Bronchial epithelial cell (primary cell): ENCODE measurements at regions not wholly inside any gene's neighbourhood (a gene's known extent, or its start where the extent isn't known, plus 50 kb on each side); places are given as distances from the start of the nearest gene placed in this dataset.

Experiments used
- DNase-seq: peaks from one replicate; pipeline ENCODE4 v3.0.0-alpha.2; 2010; ENCODE audit warnings: low read depth
- FAIRE-seq: peaks from 2 replicates; lab custom pipeline; 2011; peaks lifted over from hg19 to GRCh38; lab: Jason Lieb, UNC
- H3K27me3 ChIP-seq: 2 replicates; pipeline ENCODE4 v1.5.1; 2011; ENCODE audit warnings: low read length; ENCODE audit not compliant: control insufficient read depth, insufficient read depth
- H3K36me3 ChIP-seq: 2 replicates; pipeline ENCODE4 v1.5.1; 2011; ENCODE audit warnings: low read length; ENCODE audit not compliant: control insufficient read depth, insufficient read depth
- H3K4me3 ChIP-seq: 2 replicates; pipeline ENCODE4 v1.5.1; 2011; ENCODE audit warnings: mild to moderate bottlenecking, low read depth, low read length, control low read depth
- CTCF ChIP-seq: IDR thresholded peaks from 2 replicates; pipeline ENCODE4 v1.5.1; 2011; ENCODE audit warnings: mild to moderate bottlenecking, moderate library complexity, low read length, control low read depth, inconsistent platforms; ENCODE audit not compliant: insufficient read depth, severe bottlenecking

- Histone ChIP-seq H3K4me3 (no peak overlapping the region), H3K36me3 (no peaks in the 10 kb centered on the region), H3K27me3 (no peaks in the 10 kb centered on the region)
- DNase-seq (no peak), FAIRE-seq (no peak)
- no peak for TF ChIP-seq CTCF
Observed at GRCh38 chr5:123907349-123907748, 395.4 kb downstream of the CSNK1G3 start.

GRCh38 chr5:123906698-123907295, 394.8 kb downstream of the CSNK1G3 start:
- Histone ChIP-seq H3K36me3 (no peaks in the 10 kb centered on the region), H3K4me3 (no peak overlapping the region), H3K27me3 (no peaks in the 10 kb centered on the region)
- no peak for TF ChIP-seq CTCF
- DNase-seq (no peak), FAIRE-seq (no peak)

DNA sequence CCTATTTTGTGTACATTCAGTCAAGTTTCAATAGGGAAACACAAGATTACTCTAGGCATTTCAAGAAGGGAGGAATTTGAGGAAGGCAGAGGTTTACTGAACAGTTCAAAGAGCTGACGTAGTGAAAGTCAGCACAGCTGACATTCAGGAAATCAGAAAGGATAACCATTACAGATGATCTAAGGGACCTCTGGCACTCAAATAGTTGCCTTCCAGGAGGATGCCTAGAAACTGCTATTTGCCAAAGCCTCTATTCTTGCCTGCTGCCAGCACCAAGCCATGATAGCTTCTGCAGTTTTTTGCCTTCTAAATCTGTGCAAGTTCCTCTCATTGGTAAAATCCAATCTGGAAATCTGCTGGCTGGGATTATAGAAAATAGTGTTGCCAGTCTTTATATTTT, 373.1 kb downstream of the CSNK1G3 start:
- no peak for TF ChIP-seq CTCF
- Histone ChIP-seq H3K4me3 (no peak overlapping the region), H3K36me3 (no peaks in the 10 kb centered on the region), H3K27me3 (no peaks in the 10 kb centered on the region)
- no peak for FAIRE-seq
- DNase-seq, result no peak

GRCh38 chr5:123882965-123883345, 371.0 kb downstream of the CSNK1G3 start:
- FAIRE-seq, result no peak
- Histone ChIP-seq H3K4me3 (no peak overlapping the region), H3K36me3 (no peaks in the 10 kb centered on the region), H3K27me3 (no peaks in the 10 kb centered on the region)
- TF ChIP-seq CTCF, result no peak
- DNase-seq, result peak; percentile 26

GRCh38 chr5:123882319-123882964, 370.5 kb downstream of the CSNK1G3 start:
- Histone ChIP-seq H3K4me3 (no peak overlapping the region), H3K36me3 (no peaks in the 10 kb centered on the region), H3K27me3 (no peaks in the 10 kb centered on the region)
- no peak for FAIRE-seq
- TF ChIP-seq CTCF, result no peak
- DNase-seq, result no peak
